GM21529 (cell line): ENCODE measurements at regions not wholly inside any gene's neighbourhood (a gene's known extent, or its start where the extent isn't known, plus 50 kb on each side); places are given as distances from the start of the nearest gene placed in this dataset.

Experiments
- ATAC-seq: cut with Tn5 transposase; IDR thresholded peaks from one replicate; pipeline ENCODE4 v1.9.1; 2021; ENCODE audit not compliant: unreplicated experiment

DNA sequence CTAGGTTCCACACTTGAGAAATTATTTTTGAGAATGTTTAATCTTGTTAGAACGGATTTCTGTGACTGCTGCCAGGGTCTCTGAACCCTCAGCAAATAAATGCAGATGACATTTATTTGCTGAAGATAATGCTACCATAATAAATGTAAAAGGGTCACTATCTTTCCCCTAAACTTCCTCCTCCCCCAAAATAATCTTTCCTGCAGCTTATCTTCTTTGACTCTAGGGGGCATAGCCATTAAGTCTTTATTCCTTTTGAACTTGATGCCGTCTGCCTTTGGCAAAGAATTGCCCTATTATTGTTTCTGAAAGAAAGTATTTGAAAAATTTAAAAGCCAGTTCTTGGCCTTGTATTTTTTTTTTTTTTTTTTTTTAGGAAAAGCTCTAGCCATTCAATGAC lies 63.6 kb upstream of the ACSL3 start:
- ATAC-seq: no peak

DNA sequence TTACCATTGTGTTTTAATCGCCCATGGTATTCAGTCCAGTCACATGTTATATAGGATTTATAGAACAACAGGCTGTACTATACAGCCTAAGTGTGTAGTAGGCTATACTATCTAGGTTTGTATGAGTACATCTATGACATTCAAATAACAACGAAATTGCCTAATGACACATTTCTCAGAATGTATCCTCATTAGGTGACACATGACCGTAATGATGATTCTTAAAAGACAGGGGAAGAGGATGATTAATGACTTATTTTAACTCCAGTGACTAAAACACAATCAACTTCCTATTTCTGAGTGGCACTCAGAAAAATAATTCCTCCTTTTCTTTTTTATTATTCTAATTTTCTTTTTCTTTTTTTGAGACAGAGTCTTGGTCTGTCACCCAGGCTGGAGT lies 63.0 kb upstream of the ACSL3 start:
- ATAC-seq: no peak

DNA sequence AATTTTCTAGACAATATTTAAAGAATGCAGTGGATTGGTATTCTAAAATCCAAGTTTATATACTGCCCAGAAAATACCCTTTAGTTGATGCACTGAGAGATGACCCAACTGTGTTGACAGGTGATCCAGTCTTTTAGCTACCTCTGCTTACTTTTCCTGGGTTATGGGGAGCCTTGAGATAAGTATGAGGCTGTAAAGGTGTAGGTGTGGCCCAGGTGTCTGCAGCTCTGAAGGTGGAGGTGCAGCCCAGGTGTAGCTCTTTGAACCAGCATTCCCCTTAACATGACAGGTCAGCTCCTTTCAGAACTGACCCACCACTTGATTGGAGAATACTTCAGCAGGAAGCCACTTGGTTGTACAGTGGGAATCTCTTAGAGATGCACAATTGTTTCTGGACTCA lies 62.3 kb upstream of the ACSL3 start:
- no peak for ATAC-seq

DNA sequence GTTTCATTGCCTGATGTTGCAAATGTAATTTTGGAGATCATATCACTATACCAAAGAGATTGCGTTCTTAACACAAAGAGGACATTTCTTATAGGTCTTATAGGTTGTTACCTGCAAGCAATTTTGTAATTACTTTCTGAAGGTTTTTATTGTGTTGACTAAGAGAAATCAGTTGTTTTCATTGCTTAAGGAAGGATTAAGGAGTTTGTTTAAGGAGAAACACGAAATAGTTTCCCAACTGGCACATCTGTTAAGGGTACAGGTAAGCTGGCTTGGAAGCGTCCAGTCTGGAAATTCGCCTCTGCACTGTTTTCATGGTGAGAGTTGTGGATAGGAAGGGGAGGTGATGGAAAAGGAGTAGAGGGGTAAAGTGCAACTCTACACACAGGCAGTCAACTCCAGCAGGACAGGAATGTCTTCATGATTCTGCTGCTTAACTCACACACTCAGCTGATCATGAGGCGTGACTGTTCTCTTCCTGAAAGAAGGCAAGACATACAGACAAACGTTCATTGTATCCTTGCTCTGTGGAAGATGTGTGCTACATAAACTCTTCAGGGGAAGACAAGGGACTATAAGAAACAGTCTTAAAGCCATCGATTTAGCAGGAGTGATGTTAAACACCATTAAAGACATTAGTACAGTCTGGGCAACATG lies 61.4 kb upstream of the ACSL3 start:
- ATAC-seq: no peak

DNA sequence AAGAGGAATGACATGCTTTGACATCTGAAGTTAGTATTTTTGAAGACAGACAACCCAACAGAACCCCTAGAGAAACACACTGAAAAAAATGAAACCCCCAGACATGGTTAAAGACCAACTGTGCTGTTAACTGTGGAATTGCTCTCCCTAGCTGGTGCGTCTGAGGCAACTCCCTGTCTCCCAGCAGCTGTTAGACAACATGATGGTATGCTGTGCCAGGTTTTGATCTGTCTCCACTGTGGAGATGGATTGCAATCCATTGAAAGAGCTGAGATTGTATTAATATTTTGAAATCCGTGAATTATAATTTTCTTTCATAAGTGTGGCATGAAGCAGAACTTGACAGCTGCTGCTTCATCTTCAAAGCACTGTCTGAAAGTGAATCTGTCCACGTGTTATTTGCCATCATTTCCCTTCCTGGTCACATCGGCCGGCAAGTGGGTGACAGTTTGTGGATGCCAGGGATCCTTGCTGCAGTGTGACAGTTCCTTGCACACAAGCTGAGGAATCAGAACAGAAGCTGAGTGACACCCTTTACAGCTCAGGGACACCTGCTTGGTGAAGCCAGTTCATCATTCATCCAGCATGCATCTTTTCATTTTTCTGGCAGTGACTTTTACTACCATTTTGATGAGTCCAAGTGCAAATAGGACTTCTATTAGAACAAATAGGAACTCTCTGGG lies 58.2 kb upstream of the ACSL3 start:
- no peak for ATAC-seq

DNA sequence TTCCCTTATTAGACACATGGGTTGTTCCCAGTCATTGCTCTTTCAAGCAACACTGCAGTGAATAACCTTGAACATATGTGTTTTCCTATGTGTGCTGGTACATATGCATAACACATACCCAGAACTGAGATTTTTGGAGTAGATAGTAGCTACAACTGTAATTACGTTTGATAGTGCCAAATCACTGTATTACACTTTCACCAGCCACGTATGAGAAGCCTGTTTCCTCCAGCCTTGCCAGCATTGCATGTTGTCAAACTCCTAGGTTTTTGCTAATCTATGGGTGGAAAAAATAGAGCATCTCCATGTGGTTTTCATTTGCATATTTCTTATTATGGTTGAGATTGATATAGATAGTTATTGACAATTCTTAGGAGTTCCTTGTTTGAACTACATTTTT lies 56.5 kb upstream of the ACSL3 start:
- ATAC-seq: no peak

DNA sequence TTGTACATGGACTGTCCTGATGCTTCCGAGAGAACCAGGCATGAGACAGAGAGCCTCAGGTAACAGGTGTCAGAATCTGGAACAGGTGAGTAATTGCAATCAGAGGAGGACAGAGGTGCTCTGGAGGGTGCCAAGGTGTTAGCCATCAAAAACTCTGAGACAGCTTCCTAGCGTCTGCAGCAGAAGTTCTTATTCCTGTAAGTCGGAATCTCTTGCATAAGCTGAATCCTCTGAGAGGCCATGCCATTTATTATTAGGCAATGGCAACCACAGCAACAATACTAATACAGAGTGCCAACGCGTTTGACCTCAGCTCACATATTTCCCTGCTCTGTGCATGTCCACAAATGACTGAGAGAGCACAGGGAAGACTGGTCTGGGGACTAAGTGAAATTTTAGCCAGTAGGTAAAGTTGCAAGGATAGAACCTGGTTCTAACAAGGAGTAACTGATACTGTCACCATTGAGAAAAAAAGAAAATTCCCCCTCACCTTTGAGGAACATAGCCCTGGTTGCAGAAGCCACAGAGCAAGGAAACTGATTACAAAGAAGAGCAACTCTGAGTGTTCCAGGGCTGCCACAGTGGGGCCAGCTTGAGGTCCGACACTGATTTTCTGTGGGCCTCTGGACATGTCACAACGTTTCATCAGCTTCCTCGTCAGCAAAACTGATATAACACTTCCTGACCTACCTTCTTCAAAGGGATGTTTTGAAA lies 55.1 kb upstream of the ACSL3 start:
- peak; percentile 51 for ATAC-seq

DNA sequence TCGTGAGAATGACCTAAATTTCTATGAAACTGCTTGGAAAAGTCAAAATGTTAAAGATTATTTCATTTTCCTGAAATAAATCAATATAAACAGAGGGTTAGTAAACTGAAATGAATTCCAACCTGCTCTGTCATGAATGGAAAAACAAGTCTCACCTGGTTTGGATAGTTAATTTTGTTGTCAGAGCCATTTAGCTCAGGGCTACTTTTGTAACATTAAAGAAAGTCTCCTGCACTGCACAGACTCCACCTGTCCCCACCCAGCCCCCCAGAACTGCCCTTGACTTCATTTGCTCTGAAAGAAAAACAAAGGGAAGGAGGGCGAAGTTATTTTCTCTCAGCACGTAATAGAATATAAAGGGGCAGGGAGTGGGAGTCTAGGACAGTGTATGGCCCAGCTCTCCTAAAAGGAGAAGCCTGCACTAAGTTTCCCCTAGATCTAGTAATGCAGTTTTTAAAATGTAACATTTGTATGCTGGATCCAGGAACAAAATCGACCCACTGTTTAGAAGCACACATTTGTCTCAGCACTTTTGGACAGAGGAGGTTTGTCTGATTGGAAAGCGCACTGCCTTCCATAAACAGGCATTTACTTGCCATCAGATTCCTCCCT lies 54.2 kb upstream of the ACSL3 start:
- no peak for ATAC-seq

DNA sequence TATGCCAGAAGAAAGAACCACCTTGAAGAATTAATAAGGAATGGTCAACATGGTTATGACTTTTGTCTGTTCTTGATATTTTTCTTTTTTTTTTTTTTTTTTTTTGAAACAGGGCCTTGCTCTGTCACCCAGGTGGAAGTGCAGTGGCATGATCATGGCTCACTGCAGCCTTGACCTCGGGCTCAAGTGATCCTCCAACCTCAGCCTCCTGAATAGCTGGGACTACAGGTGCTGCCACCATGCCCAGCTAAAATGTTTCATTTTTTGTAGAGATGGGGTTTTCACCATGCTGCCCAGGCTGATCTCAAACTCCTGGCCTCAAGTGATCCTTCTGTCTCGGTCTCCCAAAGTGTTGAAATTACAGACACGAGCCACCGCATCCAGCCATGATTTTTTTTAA lies 53.4 kb upstream of the ACSL3 start:
- ATAC-seq: no peak

DNA sequence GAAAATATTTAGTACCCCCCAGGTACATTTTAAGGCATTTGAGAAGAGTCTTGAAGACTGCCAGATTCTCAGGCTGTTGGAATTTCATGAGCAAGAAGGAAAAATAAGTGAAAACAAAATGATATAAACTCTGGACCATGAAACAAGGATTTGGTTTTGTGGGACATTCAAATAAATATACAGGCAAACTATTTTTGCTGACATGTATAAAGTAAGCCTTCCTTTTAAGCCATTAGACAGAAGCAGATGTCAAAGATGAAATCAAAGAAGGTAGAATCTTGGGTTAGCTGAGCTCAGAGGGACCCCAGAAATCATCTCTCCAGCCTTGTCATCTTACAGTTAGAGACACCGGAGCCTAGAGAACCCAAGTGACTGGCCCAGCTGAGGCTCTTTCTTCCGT lies 51.3 kb upstream of the ACSL3 start:
- ATAC-seq: no peak

DNA sequence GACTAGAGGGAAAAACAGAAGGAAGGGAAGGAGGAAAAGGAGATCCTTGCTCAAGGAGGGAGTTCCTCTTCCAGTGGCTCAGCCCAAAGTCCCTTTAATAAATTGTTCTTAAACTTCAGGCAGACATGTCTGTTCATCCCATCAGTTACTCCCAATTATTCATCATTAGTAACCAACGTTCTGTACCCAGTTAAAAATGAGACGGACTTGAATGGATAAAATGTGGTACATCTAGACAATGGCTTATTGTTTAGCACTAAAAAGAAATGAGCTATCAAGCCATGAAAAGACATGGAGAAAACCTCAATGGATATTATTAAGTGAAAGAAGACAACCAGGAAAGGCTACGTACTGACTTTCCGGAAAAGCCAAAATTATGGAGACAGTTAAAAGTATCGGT lies 50.8 kb upstream of the ACSL3 start:
- no peak for ATAC-seq
